ENCODE measurements at regions not wholly inside any gene's neighbourhood (a gene's known extent, or its start where the extent isn't known, plus 50 kb on each side); places are given as distances from the start of the nearest gene placed in this dataset.
A peak's percentile ranks its signal among the peaks of the same experiment; 100 is the strongest.

GRCh38 chr6:44676826-44677433, 289.4 kb downstream of the CDC5L start:
- H3K27ac Mint-ChIP-seq: no peak overlapping the region; a peak in 1 of 7 replicates
- Histone ChIP-seq H3K56ac (ENCODE audit: insufficient read length, low read depth, low read length) (no peak overlapping the region), H2AFZ (ENCODE audit: low read length) (no peak overlapping the region), H3K4me2 (ENCODE audit: insufficient read depth, insufficient read length, low read length) (no peak overlapping the region), H3K79me1 (ENCODE audit: insufficient read depth, low read depth, low read length, poor library complexity, severe bottlenecking) (no peaks in the 10 kb centered on the region), H2BK5ac (ENCODE audit: insufficient read length, low read length) (no peak overlapping the region), H3K23me2 (ENCODE audit: insufficient read length, low read depth, low read length, poor library complexity, severe bottlenecking) (no peaks in the 10 kb centered on the region), H3K27ac (ENCODE audit: insufficient read length, low read depth, low read length) (no peak overlapping the region), H2BK15ac (ENCODE audit: low read depth, low read length) (no peak overlapping the region), H3K23ac (ENCODE audit: insufficient read length, low read depth, low read length) (no peak overlapping the region), H4K91ac (ENCODE audit: insufficient read length, low read depth, low read length) (no peak overlapping the region), H3K9me3 (ENCODE audit: control insufficient read depth, low read depth, low read length) (no peaks in the 10 kb centered on the region), H2BK20ac (ENCODE audit: low read depth, low read length, poor library complexity, severe bottlenecking) (no peak overlapping the region), H3K4ac (ENCODE audit: low read depth, low read length) (no peak overlapping the region), H4K5ac (ENCODE audit: insufficient read length, low read depth, low read length) (no peak overlapping the region), H3K9ac (ENCODE audit: extremely low read depth, insufficient read length, low read length) (no peak overlapping the region), H3K18ac (ENCODE audit: insufficient read length, low read depth, low read length) (no peak overlapping the region), H3T11ph (ENCODE audit: low read length) (no peak overlapping the region), H2BK120ac (ENCODE audit: low read depth, low read length, poor library complexity, severe bottlenecking) (no peak overlapping the region), H3K27me3 (ENCODE audit: insufficient read depth, low read length) (no peaks in the 10 kb centered on the region), H3K79me2 (ENCODE audit: insufficient read depth, low read length) (no peaks in the 10 kb centered on the region), H3K14ac (ENCODE audit: insufficient read depth, low read length) (no peak overlapping the region), H3K4me1 (ENCODE audit: insufficient read depth, low read length) (peaks cover 4% of the 10 kb centered on the region; the same call in 1 of the 2 replicates), H4K8ac (replicated peaks; ENCODE audit: insufficient read length, low read depth, low read length) (no peak overlapping the region), H2BK12ac (ENCODE audit: insufficient read length, low read depth, low read length) (no peak overlapping the region), H4K20me1 (ENCODE audit: control insufficient read depth, insufficient read depth, insufficient read length) (no peaks in the 10 kb centered on the region), H2AK5ac (ENCODE audit: insufficient read length, low read length) (no peak overlapping the region)
- H3K4me3 Mint-ChIP-seq: no peak overlapping the region
- H3K4me1 Mint-ChIP-seq: peaks cover 29 to 30% of the 10 kb centered on the region in 2 experiments
- DNase-seq: peak; percentile 13
- H3K9me3 Mint-ChIP-seq: no peaks in the 10 kb centered on the region; a peak in 1 of 5 replicates
- H3K36me3 Mint-ChIP-seq (ENCODE audit: insufficient read depth in 1 of 3, low read depth in 3 of 3): no peaks in the 10 kb centered on the region; a peak in 1 of 7 replicates
- no CpG with 5 or more reads among the region's 9 CpGs for WGBS (ENCODE audit: extremely low coverage, insufficient read length, low lambda C conversion rate)
- H3K27me3 Mint-ChIP-seq (ENCODE audit: low read depth): no peaks in the 10 kb centered on the region; the same call in 1 of the 2 replicates
- TF ChIP-seq CTCF (conservative IDR thresholded peaks at IDR 0.05): no peak

Data from H9 (cell line).